ENCODE measurements at regions not wholly inside any gene's neighbourhood (a gene's known extent, or its start where the extent isn't known, plus 50 kb on each side); places are given as distances from the start of the nearest gene placed in this dataset.

GRCh38 chr6:149181304-149181703 is 136.2 kb upstream of the TAB2 start:
- DNase-seq (ENCODE audit: low spot score): no peak

GRCh38 chr6:149182262-149182661 is 135.2 kb upstream of the TAB2 start:
- no peak for DNase-seq (ENCODE audit: low spot score)

- no peak for DNase-seq (ENCODE audit: low spot score)
Observed at GRCh38 chr6:149184523-149184922, 133.0 kb upstream of the TAB2 start.

GRCh38 chr6:149185799-149186357 is 131.6 kb upstream of the TAB2 start:
- DNase-seq (ENCODE audit: low spot score): peak; percentile 26

GRCh38 chr6:149186873-149187272 is 130.6 kb upstream of the TAB2 start:
- no peak for DNase-seq (ENCODE audit: low spot score)

- peak; percentile 75 for DNase-seq (ENCODE audit: low spot score)
Observed at GRCh38 chr6:149190224-149190831, 127.2 kb upstream of the TAB2 start.

GRCh38 chr6:149194820-149195558 is 122.5 kb upstream of the TAB2 start:
- DNase-seq (ENCODE audit: low spot score): no peak

GRCh38 chr6:149196091-149196490 is 121.4 kb upstream of the TAB2 start:
- no peak for DNase-seq (ENCODE audit: low spot score)

- no peak for DNase-seq (ENCODE audit: low spot score)
Observed at GRCh38 chr6:149197482-149197881, 120.0 kb upstream of the TAB2 start.

GRCh38 chr6:149198265-149198664 is 119.2 kb upstream of the TAB2 start:
- DNase-seq (ENCODE audit: low spot score): no peak

- DNase-seq (ENCODE audit: low spot score): no peak
Observed at GRCh38 chr6:149200282-149200945, 117.1 kb upstream of the TAB2 start.

- no peak for DNase-seq (ENCODE audit: low spot score)
Observed at GRCh38 chr6:149201068-149201655, 116.3 kb upstream of the TAB2 start.

- DNase-seq (ENCODE audit: low spot score): no peak
Observed at GRCh38 chr6:149202100-149202499, 115.4 kb upstream of the TAB2 start.

- no peak for DNase-seq (ENCODE audit: low spot score)
Observed at GRCh38 chr6:149202952-149203351, 114.6 kb upstream of the TAB2 start.

- DNase-seq (ENCODE audit: low spot score): no peak
Observed at GRCh38 chr6:149203509-149203908, 114.0 kb upstream of the TAB2 start.

- DNase-seq (ENCODE audit: low spot score): no peak
Observed at GRCh38 chr6:149208134-149208601, 109.3 kb upstream of the TAB2 start.

- DNase-seq (ENCODE audit: low spot score): no peak
Observed at GRCh38 chr6:149209871-149210775, 107.4 kb upstream of the TAB2 start.

- no peak for DNase-seq (ENCODE audit: low spot score)
Observed at GRCh38 chr6:149211046-149211571, 106.4 kb upstream of the TAB2 start.

GRCh38 chr6:149212206-149212605 is 105.3 kb upstream of the TAB2 start:
- DNase-seq (ENCODE audit: low spot score): no peak

GRCh38 chr6:149212892-149213801 is 104.4 kb upstream of the TAB2 start:
- no peak for DNase-seq (ENCODE audit: low spot score)

Measured in HT-29 (cell line).